T-helper 17 cell (primary cell): ENCODE measurements at regions not wholly inside any gene's neighbourhood (a gene's known extent, or its start where the extent isn't known, plus 50 kb on each side); places are given as distances from the start of the nearest gene placed in this dataset.
"Not testable (repeated sequence)": the region's sequence is repeated elsewhere in the genome, so short reads cannot be mapped to it uniquely, and the experiment has no call there.

Experiments
- ATAC-seq: fragments of 150-1000 bp; cut with Tn5 transposase; 2 replicates; pipeline ENCODE4 v1.10.0; 2021; ENCODE audit warnings: mild to moderate bottlenecking, moderate library complexity
- DNase-seq, 3 donors: peaks; one replicate each; pipeline versions ENCODE4 v3.0.0 to v3.0.0-alpha.2; 2020 to 2021
- H3K9me3 ChIP-seq: one replicate; pipeline ENCODE4 v1.7.0; 2013; ENCODE audit warnings: low read length, mild to moderate bottlenecking; ENCODE audit not compliant: control insufficient read depth, poor library complexity, severe bottlenecking
- H3K27ac Mint-ChIP-seq: one replicate; pipeline ENCODE4 v1.8.0; 2022; ENCODE audit warnings: mild to moderate bottlenecking, moderate library complexity, mixed read lengths
- H3K27me3 Mint-ChIP-seq: one replicate; pipeline ENCODE4 v1.8.0; 2022; ENCODE audit warnings: mixed read lengths
- H3K36me3 Mint-ChIP-seq: one replicate; pipeline ENCODE4 v1.8.0; 2022; ENCODE audit warnings: low read depth, mixed read lengths
- H3K4me1 Mint-ChIP-seq: one replicate; pipeline ENCODE4 v1.8.0; 2022; ENCODE audit warnings: mild to moderate bottlenecking, mixed read lengths
- H3K4me3 Mint-ChIP-seq: one replicate; pipeline ENCODE4 v1.8.0; 2022; ENCODE audit warnings: mild to moderate bottlenecking, moderate library complexity, mixed read lengths

DNA sequence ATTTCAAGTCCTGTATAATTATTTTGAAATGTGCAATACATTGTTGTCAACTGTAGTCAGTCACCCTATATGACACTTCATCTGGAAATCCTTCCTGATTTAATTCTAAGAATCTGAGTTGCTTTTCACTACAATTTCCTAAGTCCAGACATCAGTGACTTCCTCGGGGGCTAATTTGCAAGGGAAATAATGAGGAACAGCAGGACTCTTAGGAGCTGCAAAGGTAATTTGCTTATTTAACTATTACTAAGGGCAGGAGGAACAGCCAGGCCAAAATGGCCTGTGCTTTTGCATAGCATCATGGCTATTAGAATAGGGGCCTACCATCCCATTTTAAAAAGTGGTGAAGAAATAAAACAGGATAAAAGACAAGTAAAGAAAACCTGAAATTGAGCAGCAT is 178.8 kb downstream of the MC4R start:
- no peak for ATAC-seq
- Mint-ChIP-seq H3K36me3 (no peaks in the 10 kb centered on the region), H3K4me1 (no peaks in the 10 kb centered on the region), H3K27me3 (no peaks in the 10 kb centered on the region), H3K4me3 (no peak overlapping the region), H3K27ac (no peak overlapping the region)
- H3K9me3 ChIP-seq = no peaks in the 10 kb centered on the region
- no peak for DNase-seq

DNA sequence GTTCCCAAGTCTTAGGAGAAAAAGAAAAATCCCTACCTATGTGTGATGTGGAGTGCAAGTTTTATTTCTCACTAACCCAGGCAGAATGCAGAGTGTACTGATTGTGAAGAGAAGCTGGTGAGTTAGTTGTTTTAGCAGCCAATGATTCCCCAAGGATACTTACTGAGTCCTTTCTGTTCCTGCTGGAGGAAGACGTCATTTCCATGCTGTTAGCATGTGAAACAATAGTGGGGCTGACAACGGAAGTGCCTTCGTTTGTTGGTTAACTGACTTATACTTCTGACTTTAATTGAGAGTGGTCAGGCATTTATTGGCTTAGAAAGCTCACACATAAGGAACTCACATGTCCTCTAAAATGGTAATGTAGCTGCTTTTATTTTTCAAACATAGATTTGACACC is 180.6 kb downstream of the MC4R start:
- DNase-seq (no peak), ATAC-seq (no peak)
- Mint-ChIP-seq H3K4me1 (no peaks in the 10 kb centered on the region), H3K4me3 (no peak overlapping the region), H3K27me3 (no peaks in the 10 kb centered on the region), H3K27ac (no peak overlapping the region), H3K36me3 (no peaks in the 10 kb centered on the region)
- H3K9me3 ChIP-seq = no peaks in the 10 kb centered on the region

DNA sequence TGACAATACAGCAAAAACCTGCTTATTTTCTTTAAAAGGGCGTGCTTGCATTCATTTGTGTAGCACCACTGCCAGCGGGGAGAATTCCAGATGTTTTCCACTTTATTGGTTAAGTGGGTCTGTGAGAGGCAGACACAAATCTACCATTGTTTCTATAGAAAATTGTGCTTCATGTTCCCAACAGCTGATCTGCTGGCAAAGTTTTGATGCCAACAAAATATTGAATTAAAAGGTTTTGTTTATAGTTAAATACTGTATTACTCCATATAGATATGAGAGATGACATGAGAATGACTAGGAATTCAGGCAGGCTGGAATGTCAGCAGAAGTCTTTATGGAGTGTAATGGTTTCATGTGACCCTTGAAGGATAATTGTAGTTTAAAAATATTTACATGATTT is 182.7 kb downstream of the MC4R start:
- Mint-ChIP-seq H3K27ac (no peak overlapping the region), H3K4me1 (no peaks in the 10 kb centered on the region), H3K4me3 (no peak overlapping the region), H3K27me3 (no peaks in the 10 kb centered on the region), H3K36me3 (no peaks in the 10 kb centered on the region)
- ATAC-seq (no peak), DNase-seq (no peak)
- H3K9me3 ChIP-seq = no peaks in the 10 kb centered on the region

DNA sequence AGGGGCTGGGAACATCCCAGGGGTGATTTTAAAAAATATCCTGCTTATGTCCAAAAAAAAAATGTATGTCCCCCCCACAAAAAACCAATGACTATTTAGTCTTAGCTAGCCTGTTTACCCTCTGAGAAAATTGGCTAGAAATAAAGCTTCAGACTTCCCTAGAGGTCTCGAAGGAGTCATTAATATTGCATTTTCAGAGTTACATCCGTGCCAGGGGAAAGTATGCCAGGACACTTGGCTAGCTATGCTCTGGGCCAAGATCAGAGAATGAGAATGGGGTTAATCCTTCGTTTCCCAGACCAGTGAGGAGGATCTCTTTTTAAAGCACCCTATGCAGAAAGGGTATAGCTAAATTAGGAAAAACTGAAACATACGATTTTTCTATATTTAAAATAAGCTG is 183.6 kb downstream of the MC4R start:
- Mint-ChIP-seq H3K4me3 (no peak overlapping the region), H3K27ac (no peak overlapping the region)
- no peak for ATAC-seq

DNA sequence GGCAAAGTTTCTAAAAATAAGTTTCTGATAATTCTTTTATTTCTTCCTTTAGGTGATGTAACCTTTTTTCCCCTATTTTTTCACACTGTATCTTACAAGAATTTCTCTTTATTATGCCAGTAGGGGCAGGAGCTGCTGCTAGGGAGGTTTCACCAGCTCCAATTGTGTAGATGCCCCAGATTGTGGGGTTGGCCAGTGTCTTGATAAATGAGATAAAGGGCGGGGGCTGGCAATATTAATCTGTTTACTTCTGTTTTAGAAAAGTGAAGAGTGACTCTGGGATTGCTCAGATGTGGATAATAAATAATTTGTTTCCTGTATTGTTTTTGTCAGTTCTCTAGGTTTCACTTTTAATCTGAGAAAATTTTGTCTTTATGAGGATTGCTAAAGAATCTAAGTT is 190.4 kb downstream of the MC4R start:
- no peak for ATAC-seq
- Mint-ChIP-seq H3K36me3 (no peaks in the 10 kb centered on the region), H3K4me1 (no peaks in the 10 kb centered on the region), H3K4me3 (no peak overlapping the region), H3K27ac (no peak overlapping the region), H3K27me3 (no peaks in the 10 kb centered on the region)
- no peak for DNase-seq
- H3K9me3 ChIP-seq = no peaks in the 10 kb centered on the region

More for the DNA sequence above, 183.6 kb downstream of the MC4R start:
- Mint-ChIP-seq H3K4me1 (no peaks in the 10 kb centered on the region), H3K36me3 (no peaks in the 10 kb centered on the region), H3K27me3 (no peaks in the 10 kb centered on the region)
- DNase-seq = no peak
- H3K9me3 ChIP-seq = no peaks in the 10 kb centered on the region

DNA sequence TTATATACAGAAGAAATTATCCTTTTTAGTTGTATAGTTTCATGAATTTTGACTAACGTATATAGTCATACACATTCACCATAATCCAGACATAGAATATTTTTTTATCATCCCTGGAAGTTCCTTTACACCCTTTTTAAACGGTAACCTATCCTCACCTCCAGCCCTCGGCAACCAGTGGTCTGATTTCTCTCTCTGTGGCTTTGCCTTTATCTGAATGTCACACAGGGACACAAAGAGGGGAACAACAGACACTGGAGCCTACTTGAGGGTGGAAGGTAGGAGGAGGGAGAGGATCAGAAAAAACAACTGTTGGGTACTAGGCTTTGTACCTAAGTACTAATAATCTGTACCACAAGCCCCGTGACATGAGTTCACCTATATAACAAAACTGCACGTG is 191.9 kb downstream of the MC4R start:
- DNase-seq = no peak
- no peak for ATAC-seq
- no peaks in the 10 kb centered on the region for H3K27me3 Mint-ChIP-seq

DNA sequence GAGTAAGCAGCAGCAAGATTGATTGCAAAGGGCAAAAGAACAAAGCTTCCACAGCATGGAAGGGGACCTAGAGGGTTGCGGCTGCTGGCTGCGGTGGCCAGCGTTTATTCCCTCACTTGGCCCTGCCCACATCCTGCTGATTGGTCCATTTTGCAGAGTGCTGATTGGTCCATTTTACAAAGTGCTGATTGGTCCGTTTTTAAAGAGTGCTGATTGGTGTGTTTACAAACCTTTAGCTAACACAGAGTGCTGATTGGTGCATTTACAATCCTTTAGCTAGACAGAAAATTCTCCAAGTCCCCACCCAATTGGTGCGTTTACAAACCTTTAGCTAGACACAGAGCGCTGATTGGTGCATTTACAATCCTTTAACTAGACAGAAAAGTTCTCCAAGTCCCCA is 194.4 kb downstream of the MC4R start:
- not testable (repeated sequence) for H3K27me3 Mint-ChIP-seq, H3K36me3 Mint-ChIP-seq

More for the DNA sequence above, 191.9 kb downstream of the MC4R start:
- Mint-ChIP-seq H3K27ac (no peak overlapping the region), H3K36me3 (no peaks in the 10 kb centered on the region), H3K4me1 (no peaks in the 10 kb centered on the region), H3K4me3 (no peak overlapping the region)
- no peaks in the 10 kb centered on the region for H3K9me3 ChIP-seq

DNA sequence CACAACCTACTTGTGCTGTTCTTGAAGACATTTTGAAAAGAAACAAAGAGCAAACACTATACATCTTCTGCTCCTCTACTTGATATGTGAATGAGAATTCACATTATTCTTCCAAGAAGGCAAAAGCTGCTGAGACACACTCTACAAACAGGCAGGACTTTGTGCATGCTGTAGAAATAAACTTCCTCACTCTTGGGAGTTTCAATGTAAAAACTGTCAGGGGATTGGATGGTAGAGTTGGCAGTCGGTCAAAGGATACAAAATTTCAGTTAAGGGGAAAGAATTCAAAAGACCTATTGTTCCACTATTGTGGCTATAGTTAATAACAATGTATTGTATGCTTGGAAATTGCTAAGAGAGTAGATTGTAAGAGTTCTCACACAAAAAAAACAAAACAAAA is 196.3 kb downstream of the MC4R start:
- no peak overlapping the region for H3K27ac Mint-ChIP-seq
- DNase-seq (no peak), ATAC-seq (no peak)
- no peaks in the 10 kb centered on the region for H3K9me3 ChIP-seq
- no peak overlapping the region for H3K4me3 Mint-ChIP-seq
- H3K27me3 Mint-ChIP-seq = no peaks in the 10 kb centered on the region
- no peaks in the 10 kb centered on the region for H3K4me1 Mint-ChIP-seq
- no peaks in the 10 kb centered on the region for H3K36me3 Mint-ChIP-seq

More for the DNA sequence above, 194.4 kb downstream of the MC4R start:
- not testable (repeated sequence) for DNase-seq, H3K4me3 Mint-ChIP-seq, H3K27ac Mint-ChIP-seq, ATAC-seq, H3K4me1 Mint-ChIP-seq, H3K9me3 ChIP-seq

DNA sequence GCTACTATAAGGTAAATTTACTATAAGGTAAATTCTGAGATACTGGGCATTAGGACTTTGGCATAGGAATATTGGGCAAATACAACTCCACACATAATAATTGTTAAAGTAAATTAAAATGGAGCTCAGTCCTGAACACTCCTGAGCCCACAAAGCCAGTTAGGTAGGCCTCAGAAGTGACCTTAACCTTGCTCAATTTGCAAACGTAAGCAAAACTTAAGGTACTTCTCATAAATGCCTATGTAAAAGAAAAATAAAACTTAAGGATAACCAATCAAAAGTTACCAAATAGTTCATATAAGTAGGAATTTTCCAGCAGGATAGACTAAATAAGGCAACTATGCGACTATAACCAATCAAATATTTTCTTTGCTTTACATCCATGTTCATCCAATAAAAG is 197.7 kb downstream of the MC4R start:
- H3K27me3 Mint-ChIP-seq = no peaks in the 10 kb centered on the region
- no peak overlapping the region for H3K27ac Mint-ChIP-seq
- ATAC-seq (no peak), DNase-seq (no peak)
- no peak overlapping the region for H3K4me3 Mint-ChIP-seq
- no peaks in the 10 kb centered on the region for H3K4me1 Mint-ChIP-seq
- no peaks in the 10 kb centered on the region for H3K9me3 ChIP-seq
- H3K36me3 Mint-ChIP-seq = no peaks in the 10 kb centered on the region

DNA sequence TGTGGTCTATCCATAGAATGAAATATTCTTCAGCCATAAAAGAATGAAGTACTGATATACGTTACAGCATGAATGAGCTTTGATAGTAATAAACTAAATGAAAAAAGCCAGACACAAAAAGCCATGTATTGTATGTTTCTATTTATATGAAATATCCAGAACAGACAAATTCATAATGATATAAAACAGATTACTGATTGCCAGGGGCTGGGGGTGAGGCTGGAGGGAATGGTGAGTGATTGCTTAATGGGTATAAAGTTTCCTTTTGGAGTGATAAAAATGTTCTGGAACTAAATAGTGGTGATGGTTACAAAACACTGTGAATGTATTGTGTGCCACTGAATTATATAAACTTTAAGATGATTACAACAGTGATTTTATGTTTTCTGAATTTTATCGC is 200.5 kb downstream of the MC4R start:
- H3K27me3 Mint-ChIP-seq = no peaks in the 10 kb centered on the region
- no peak for DNase-seq
- H3K9me3 ChIP-seq = no peaks in the 10 kb centered on the region
- ATAC-seq = no peak
- no peaks in the 10 kb centered on the region for H3K4me1 Mint-ChIP-seq
- no peaks in the 10 kb centered on the region for H3K36me3 Mint-ChIP-seq
- no peak overlapping the region for H3K27ac Mint-ChIP-seq
- no peak overlapping the region for H3K4me3 Mint-ChIP-seq

DNA sequence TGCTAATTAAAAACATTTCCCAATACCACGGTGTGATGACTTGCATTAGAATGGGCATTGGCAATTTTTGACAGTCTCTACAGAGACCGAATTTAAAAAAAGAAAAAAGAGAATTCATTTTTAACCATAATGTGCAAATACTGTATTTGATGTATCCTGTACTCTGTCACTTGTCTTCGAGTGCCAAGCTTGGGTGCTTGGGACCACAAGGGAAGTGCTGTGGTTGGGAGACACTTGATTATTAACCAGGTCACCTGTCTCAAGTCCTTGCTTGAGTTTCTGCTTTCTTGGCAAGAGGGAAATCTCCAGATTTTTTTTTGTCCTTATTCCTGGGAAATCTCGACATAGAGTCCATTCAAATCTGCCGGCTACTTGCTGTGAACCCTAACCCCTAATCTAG is 209.0 kb downstream of the MC4R start:
- Mint-ChIP-seq H3K4me1 (no peaks in the 10 kb centered on the region), H3K4me3 (no peak overlapping the region), H3K36me3 (no peaks in the 10 kb centered on the region), H3K27me3 (no peaks in the 10 kb centered on the region), H3K27ac (no peak overlapping the region)
- no peaks in the 10 kb centered on the region for H3K9me3 ChIP-seq
- ATAC-seq (no peak), DNase-seq (no peak)

DNA sequence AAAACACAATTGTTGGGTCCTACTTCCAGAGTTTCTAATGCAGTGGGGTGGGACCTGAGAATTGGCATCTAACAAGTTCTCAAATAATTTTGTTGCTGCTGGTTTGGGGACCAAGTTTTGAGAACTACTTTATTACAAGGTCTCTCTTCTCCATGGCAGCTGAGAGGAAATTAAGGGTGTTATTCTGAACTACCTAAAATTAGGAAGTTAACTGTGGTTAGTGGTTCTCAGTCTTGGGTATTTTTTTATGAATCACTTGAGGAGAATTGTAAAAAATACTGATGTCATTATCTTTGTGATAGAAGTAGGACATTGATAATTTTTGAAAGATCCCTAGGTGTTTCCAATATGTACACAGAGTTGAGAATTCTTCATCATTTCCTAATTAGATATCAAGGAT is 210.2 kb downstream of the MC4R start:
- no peaks in the 10 kb centered on the region for H3K9me3 ChIP-seq
- Mint-ChIP-seq H3K36me3 (no peaks in the 10 kb centered on the region), H3K4me3 (no peak overlapping the region), H3K4me1 (no peaks in the 10 kb centered on the region), H3K27ac (no peak overlapping the region), H3K27me3 (no peaks in the 10 kb centered on the region)
- no peak for DNase-seq
- ATAC-seq = no peak

DNA sequence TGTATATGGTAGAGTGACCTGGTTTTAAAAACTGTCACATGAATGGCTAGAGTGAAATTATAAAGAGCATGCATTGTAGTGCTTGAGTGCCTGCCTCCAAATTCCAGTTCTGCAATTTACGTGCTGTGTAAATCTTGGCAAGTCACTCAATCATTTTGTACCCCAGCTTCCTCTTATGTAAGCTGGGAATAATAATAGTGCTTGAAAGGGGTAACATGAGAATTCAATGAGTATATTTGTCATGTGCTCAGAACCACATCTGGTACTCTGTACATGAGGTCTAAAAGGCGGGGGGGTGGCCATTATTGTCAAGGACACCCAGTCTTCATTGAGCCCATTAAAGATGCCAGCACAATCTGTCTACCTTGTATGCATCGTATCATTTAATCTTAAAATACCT is 214.8 kb downstream of the MC4R start:
- Mint-ChIP-seq H3K27me3 (no peaks in the 10 kb centered on the region), H3K27ac (no peak overlapping the region), H3K4me1 (no peaks in the 10 kb centered on the region), H3K36me3 (no peaks in the 10 kb centered on the region), H3K4me3 (no peak overlapping the region)
- DNase-seq (no peak), ATAC-seq (no peak)
- H3K9me3 ChIP-seq = no peaks in the 10 kb centered on the region

DNA sequence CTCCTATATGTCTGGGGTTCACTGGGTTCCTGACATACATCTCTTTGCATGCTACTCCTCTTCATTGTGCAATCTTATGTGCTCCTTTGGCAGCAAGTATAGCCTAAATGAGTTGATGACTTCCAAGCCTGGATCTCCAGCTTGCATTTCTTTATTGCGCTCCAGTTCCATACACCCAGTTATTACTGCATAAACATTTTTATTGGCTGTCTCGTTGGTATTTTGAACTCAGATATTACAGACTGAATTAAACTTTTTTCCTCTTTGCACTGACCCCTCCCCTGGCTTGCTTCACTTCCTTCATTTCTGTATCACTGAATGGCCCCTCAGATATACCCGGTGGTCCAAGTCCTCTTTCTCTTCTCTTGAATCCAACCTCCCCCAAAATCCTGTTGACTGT is 219.2 kb downstream of the MC4R start:
- Mint-ChIP-seq H3K27ac (no peak overlapping the region), H3K4me3 (no peak overlapping the region)
- no peak for ATAC-seq

DNA sequence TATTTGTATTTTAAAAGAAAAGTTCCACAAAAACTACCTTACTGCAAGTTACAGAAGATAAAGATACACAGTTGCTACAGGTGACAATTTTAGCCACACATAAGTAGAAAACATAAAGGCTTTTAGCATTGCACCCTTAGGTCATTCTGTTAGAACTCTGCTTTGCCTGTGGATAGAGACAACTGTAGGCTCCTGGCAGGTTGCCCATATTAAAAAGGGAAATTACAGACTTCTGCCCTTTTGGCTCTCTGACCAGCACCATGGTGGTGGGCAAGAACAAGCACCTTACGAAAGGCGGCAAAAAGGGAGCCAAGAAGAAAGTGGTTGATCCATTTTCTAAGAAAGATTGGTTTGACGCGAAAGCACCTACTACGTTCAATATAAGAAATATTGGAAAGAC is 223.3 kb downstream of the MC4R start:
- no peak overlapping the region for H3K27ac Mint-ChIP-seq
- H3K27me3 Mint-ChIP-seq = peaks cover 10% of the 10 kb centered on the region
- H3K4me1 Mint-ChIP-seq = no peaks in the 10 kb centered on the region
- ATAC-seq (no peak), DNase-seq (no peak)
- no peak overlapping the region for H3K4me3 Mint-ChIP-seq
- H3K36me3 Mint-ChIP-seq = no peaks in the 10 kb centered on the region
- H3K9me3 ChIP-seq = no peaks in the 10 kb centered on the region

More for the DNA sequence above, 219.2 kb downstream of the MC4R start:
- no peak for DNase-seq
- Mint-ChIP-seq H3K36me3 (no peaks in the 10 kb centered on the region), H3K27me3 (no peaks in the 10 kb centered on the region), H3K4me1 (no peaks in the 10 kb centered on the region)
- no peaks in the 10 kb centered on the region for H3K9me3 ChIP-seq
